ENCODE measurements at regions not wholly inside any gene's neighbourhood (a gene's known extent, or its start where the extent isn't known, plus 50 kb on each side); places are given as distances from the start of the nearest gene placed in this dataset.

DNA sequence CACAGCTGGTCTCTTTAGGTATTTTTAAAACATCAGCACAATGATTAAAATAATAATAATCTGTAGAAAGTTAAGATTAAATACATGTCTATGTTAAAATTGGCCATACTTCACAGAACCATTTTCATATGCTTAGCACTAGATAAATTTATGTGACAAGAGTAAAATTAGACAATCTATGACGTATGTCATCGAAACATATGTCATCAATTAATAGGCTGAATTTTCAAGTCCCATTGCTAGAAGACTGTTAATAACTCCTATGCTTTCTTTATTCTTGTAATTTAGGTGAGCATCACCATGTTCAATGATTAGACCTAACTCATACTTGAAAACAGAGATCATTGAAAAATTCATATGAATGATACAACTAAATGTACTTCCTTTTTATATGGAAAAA is 593.3 kb upstream of the KCNMB2 start:
- no peak overlapping the region for H3K27ac Mint-ChIP-seq (ENCODE audit: unreplicated experiment)

DNA sequence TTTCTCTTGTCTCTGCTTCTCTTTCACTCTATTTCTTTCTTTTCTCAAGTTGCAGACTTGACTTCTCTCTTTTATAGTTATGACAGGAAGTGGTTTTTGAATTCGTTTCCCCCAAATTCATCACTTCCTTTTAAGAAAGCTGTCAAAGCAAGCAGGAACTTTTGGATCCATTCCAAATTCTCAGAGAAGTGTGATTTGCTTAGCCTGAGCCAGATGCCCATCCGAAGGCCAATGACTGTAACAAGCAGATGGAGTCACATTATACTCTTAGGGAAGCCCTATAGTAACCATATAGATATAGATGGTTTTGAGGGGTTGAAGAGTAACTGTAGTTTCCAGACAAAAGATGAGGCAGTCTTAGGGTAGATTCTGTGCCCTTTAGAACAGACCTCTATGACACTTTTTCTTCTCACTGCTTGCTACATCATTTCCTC is 592.0 kb upstream of the KCNMB2 start:
- TF ChIP-seq, protein P1, sequence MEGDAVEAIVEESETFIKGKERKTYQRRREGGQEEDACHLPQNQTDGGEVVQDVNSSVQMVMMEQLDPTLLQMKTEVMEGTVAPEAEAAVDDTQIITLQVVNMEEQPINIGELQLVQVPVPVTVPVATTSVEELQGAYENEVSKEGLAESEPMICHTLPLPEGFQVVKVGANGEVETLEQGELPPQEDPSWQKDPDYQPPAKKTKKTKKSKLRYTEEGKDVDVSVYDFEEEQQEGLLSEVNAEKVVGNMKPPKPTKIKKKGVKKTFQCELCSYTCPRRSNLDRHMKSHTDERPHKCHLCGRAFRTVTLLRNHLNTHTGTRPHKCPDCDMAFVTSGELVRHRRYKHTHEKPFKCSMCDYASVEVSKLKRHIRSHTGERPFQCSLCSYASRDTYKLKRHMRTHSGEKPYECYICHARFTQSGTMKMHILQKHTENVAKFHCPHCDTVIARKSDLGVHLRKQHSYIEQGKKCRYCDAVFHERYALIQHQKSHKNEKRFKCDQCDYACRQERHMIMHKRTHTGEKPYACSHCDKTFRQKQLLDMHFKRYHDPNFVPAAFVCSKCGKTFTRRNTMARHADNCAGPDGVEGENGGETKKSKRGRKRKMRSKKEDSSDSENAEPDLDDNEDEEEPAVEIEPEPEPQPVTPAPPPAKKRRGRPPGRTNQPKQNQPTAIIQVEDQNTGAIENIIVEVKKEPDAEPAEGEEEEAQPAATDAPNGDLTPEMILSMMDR (IDR thresholded peaks at IDR 0.05) = no peak
- no peak overlapping the region for H3K27ac Mint-ChIP-seq (ENCODE audit: unreplicated experiment)
- H3K36me3 Mint-ChIP-seq (ENCODE audit: low read depth) = no peaks in the 10 kb centered on the region
- no peak for DNase-seq (ENCODE audit: low spot score)
- H3K4me3 Mint-ChIP-seq (ENCODE audit: unreplicated experiment) = no peak overlapping the region
- H3K4me1 Mint-ChIP-seq (ENCODE audit: low read depth) = no peaks in the 10 kb centered on the region
- H3K27me3 Mint-ChIP-seq (ENCODE audit: low read depth) = no peaks in the 10 kb centered on the region
- no peaks in the 10 kb centered on the region for H3K9me3 Mint-ChIP-seq (ENCODE audit: low read depth)

More for the DNA sequence above, 593.3 kb upstream of the KCNMB2 start:
- TF ChIP-seq, protein P1 (IDR thresholded peaks at IDR 0.05) = no peak
- Mint-ChIP-seq H3K4me1 (ENCODE audit: low read depth) (no peaks in the 10 kb centered on the region), H3K27me3 (ENCODE audit: low read depth) (no peaks in the 10 kb centered on the region), H3K36me3 (ENCODE audit: low read depth) (no peaks in the 10 kb centered on the region), H3K4me3 (ENCODE audit: unreplicated experiment) (no peak overlapping the region), H3K9me3 (ENCODE audit: low read depth) (no peaks in the 10 kb centered on the region)
- no peak for DNase-seq (ENCODE audit: low spot score)

DNA sequence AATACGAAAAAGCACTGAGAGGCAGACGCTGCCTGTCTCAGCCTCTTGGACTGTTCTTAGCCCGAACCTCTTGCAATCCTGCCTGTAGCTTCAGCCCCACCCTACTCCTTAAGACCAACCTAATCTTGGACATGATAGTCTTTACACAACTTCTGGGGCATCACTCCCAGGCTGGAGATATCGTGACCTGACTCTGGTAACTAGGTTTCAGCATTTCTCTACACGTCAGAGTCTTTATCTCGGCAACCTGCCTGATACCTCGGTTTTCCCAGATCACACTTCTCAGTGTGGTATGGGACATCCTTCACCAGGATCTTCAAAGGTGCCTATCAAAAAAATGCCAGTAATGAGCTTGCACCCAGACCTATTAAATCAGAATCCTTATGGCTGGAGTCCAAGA is 590.2 kb upstream of the KCNMB2 start:
- no peaks in the 10 kb centered on the region for H3K36me3 Mint-ChIP-seq (ENCODE audit: low read depth)
- TF ChIP-seq, protein P1 (IDR thresholded peaks at IDR 0.05) = no peak
- H3K4me3 Mint-ChIP-seq (ENCODE audit: unreplicated experiment) = no peak overlapping the region
- H3K27ac Mint-ChIP-seq (ENCODE audit: unreplicated experiment) = no peak overlapping the region
- H3K4me1 Mint-ChIP-seq (ENCODE audit: low read depth) = no peaks in the 10 kb centered on the region
- DNase-seq (ENCODE audit: low spot score) = no peak
- H3K27me3 Mint-ChIP-seq (ENCODE audit: low read depth) = no peaks in the 10 kb centered on the region
- no peaks in the 10 kb centered on the region for H3K9me3 Mint-ChIP-seq (ENCODE audit: low read depth)

DNA sequence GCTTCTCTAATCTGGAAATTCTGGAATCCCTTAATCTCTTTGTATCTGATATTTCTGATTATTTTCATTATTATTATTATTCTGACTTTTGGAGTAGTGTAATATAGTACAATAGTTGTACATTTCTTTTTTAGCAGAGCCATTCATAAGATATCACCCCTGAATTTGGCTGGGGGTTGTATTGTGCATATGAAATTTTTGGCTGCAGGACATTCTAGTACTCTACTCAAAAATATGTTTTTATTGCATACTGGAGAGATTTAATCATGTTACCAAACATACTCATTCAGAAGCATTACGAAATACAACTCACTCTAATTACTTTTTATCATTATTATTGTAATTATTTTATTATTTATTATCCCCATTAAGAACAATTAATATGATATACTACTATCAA is 589.7 kb upstream of the KCNMB2 start:
- H3K9me3 Mint-ChIP-seq (ENCODE audit: low read depth) = no peaks in the 10 kb centered on the region
- no peaks in the 10 kb centered on the region for H3K27me3 Mint-ChIP-seq (ENCODE audit: low read depth)
- H3K27ac Mint-ChIP-seq (ENCODE audit: unreplicated experiment) = no peak overlapping the region
- no peaks in the 10 kb centered on the region for H3K4me1 Mint-ChIP-seq (ENCODE audit: low read depth)
- no peaks in the 10 kb centered on the region for H3K36me3 Mint-ChIP-seq (ENCODE audit: low read depth)
- TF ChIP-seq, protein P1 (IDR thresholded peaks at IDR 0.05) = no peak
- DNase-seq (ENCODE audit: low spot score) = no peak
- H3K4me3 Mint-ChIP-seq (ENCODE audit: unreplicated experiment) = no peak overlapping the region

DNA sequence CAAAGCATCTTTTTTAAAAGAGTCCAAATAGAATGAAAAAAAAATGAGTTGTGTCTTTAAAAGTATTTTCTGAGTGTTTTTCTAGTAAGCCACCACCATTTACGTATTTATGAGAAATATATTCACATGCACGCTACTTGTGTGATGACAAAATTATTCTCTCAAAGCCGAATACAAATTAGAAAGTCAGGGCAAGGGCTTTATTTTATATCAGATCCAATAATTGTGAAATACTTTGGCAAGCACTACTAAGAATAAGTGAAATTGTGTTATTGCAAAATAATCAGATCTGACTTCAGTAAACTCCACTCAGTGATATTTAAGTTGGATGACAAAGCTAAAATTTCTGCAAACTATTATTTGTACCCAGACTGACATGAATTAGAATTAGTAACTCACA is 589.3 kb upstream of the KCNMB2 start:
- TF ChIP-seq, protein P1 (IDR thresholded peaks at IDR 0.05) = no peak
- Mint-ChIP-seq H3K27ac (ENCODE audit: unreplicated experiment) (no peak overlapping the region), H3K36me3 (ENCODE audit: low read depth) (no peaks in the 10 kb centered on the region), H3K4me1 (ENCODE audit: low read depth) (no peaks in the 10 kb centered on the region), H3K9me3 (ENCODE audit: low read depth) (no peaks in the 10 kb centered on the region), H3K4me3 (ENCODE audit: unreplicated experiment) (no peak overlapping the region), H3K27me3 (ENCODE audit: low read depth) (no peaks in the 10 kb centered on the region)
- no peak for DNase-seq (ENCODE audit: low spot score)

Measured in chondrocyte (in vitro differentiated cells).